HG02759 (cell line): ENCODE measurements at regions not wholly inside any gene's neighbourhood (a gene's known extent, or its start where the extent isn't known, plus 50 kb on each side); places are given as distances from the start of the nearest gene placed in this dataset.

Experiments
- ATAC-seq: cut with Tn5 transposase; IDR thresholded peaks from one replicate; pipeline ENCODE4 v1.9.1; 2021; ENCODE audit warnings: mild to moderate bottlenecking, moderate library complexity; ENCODE audit not compliant: unreplicated experiment

DNA sequence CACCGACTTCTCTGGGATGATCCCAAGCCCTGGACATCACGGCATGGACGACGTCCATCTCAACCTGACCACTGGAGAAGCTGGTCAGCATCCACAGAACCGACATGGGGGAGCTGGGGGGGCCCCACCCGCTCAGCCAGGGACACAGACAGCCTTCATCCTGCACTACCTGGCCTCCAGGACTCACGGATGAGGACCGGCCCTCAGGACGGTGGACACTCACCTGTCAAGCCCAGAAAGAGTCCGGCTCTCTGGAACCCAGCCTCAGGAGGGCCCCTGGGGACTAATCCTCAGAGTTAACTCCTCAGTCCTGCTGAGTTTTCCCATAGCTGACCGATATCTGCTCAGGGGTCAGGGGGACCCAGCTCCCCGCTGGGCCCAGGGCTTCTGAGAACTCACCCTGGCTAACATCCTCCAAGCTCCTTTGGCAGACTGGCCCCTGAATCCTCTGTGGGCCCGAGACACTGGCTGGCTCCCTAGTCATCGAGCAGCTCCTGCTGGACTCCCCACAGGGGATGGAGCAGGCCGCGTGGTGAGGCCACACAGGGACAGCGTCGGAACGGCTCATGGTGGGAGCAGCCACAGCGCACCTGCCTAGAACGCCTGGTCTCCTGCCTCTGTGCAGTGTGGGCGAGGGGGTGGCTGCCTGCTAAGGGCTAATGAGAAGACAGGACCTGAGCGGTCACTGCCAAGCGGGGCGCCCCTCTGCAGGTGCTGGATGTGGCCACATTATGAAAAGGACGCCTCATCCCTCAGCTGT, 649.2 kb downstream of the BRD1 start:
- no peak for ATAC-seq

DNA sequence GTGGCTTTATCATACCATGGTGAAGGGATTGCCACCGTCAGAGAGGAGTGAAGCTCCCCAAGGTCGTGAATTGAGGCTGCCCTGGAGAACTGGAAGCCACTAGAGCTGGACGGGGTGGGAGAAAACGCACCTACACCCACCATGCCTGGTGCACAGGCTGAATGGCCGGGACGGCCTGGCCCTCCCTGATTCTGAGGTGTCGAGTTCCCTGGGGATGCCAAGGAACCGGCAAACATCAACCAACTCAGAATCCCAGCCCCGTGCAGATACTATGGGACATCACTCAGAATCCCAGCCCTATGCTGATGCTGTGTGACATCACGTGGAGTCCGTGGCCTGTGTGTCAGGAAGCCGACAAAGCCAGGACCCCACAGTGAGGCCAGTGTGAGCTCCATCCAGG, 650.0 kb downstream of the BRD1 start:
- ATAC-seq = no peak

DNA sequence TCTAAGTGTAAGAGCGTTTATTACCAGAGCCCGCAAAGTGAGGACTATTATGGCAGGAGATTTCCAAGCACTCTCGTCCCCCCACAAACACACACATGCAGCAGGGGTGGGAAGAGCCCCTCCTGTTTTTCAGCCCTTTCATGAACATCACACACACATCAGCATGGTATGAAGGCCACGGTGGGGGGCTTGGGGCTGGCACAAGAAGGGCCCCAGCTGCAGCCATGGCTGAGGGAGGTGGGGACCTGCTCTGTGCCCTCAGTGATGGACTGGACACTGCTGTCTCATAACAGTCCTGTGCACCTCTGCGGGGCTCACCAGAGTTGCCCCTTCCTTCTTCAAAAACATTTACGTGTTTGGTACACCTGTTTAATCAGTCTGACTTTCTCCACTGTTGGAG, 650.7 kb downstream of the BRD1 start:
- ATAC-seq = no peak

DNA sequence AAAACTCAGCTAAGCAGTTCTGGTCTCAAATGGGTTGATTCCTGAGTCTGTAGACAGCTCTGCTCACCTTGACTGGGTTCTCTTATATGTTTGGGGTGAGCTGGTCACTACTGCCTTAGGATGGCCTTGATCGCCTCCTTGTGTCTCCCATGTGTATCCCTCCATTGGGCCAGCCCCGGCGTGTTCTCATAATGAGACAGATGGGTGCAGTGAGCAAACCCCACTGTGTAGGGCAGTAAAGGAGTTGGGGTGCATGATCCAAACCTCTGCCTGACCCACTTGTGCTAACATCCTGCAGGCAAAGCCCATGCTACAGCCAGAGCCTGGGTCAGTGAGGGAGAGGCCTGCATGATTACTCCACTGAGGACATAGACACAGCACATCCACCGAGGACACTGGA, 657.6 kb downstream of the BRD1 start:
- ATAC-seq = no peak

DNA sequence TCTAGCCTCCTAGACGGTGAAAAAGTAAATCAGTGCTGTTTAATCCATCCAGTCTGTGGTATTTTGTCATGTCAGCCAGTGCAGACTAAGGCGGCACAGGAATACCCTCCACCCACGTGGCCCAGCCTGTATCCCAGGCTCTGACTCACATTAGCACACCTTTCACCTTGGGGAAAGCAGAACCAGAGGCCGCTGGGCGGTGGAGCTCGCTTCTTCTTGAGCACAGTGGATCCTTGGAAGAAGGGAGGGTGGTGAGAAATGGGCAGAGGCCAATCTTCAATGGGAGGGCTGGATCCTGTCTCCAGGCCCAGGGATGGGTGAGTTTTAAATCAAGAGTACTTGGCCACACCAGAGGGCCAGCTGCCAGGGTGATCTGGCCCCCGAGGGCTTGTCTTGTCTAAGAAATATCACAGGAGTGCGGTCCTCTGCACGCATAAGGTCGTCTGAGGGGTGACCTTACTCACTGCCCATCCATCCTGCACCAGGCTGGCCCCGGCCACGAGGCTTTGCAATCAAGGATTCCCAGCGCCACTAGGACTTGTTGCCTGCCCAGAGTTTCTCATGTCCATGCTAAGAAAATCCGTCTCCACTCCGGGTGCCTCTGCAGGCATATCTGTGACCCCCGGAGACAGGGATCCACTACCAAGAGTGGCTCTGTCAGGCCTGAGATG, 658.5 kb downstream of the BRD1 start:
- ATAC-seq = no peak

DNA sequence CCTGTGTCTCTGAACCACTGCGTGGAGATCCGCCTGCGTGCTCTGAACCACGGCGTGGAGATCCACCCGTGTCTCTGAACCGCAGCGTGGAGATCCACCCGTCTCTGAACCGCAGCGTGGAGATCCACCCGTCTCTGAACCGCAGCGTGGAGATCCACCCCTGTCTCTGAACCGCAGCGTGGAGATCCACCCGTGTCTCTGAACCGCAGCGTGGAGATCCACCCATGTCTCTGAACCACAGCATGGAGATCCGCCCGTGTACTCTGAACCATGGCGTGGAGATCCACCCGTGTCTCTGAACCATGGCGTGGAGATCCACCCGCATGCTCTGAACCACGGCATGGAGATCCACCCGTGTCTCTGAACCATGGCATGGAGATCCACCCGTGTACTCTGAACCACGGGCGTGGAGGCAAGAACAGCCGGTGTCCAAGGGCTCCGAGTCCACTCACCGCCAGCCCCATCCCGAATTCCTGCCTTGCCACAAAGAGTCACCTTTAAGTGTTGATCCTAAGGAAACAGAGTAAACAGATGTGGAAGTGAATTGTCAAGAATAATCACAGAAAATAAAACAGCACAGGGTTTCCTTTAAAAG, 659.4 kb downstream of the BRD1 start:
- no peak for ATAC-seq

DNA sequence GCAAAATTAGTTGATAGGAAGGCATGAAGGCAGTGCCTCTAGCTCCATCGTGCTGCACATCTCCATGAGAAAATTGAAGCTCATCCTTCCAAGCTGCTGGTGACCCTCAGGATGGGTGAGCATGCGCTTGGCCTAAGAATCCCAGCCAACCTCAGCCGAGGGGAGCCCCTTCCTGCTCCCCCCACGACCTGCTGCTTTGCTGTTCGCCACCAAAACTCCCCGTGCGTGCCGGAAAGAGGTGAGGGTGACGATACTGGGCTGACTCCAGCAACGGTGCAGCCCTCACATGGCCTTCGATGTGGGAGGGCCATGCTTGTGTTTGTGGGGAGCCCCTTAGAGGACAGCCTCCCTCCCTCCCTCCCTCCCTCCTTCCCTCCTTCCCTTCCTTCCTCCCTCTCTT, 660.9 kb downstream of the BRD1 start:
- ATAC-seq = no peak

DNA sequence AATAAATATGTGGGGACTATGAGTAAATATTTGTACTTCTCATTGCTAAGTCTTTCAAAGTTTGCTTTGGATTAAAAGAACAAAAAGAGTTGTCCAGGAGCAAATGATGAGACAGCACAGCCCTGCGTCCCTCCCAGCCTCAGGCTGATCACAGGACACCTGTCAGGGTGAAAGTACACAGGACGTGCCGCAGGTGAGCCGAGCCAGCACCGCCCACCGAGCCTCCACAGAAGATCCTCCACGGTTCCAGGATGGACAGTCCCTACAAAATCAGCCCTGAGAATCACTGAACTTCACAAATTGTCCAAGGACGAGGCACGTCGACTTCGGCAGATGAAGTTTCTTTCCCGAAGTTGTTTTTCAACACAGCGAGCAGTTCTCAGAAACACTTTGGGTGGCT, 661.5 kb downstream of the BRD1 start:
- no peak for ATAC-seq

DNA sequence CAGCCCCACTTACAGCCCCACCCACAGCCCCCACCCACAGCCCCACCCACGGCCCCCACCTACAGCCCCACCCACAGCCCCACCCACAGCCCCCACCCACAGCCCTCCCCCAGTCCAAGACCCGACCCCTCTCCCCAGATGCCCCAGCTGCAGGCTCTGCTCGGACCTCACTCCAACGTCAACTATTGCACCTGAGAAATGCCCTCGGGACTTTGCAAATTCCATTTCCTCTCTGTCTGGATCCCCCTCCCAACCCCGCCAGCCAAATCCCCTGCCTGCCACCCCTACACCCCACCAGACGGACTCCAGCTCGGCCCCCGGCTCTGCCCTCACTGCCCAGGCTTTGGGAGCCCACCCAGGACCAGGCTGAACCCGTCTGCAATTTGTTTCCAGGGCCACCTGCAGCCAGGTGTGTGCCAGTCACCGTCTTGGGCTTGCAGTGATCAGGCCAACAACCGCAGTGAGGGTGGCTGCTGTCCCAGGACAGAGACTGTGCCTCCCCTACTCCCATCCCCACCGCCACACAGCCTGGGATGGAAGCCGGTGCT, 662.8 kb downstream of the BRD1 start:
- no peak for ATAC-seq

DNA sequence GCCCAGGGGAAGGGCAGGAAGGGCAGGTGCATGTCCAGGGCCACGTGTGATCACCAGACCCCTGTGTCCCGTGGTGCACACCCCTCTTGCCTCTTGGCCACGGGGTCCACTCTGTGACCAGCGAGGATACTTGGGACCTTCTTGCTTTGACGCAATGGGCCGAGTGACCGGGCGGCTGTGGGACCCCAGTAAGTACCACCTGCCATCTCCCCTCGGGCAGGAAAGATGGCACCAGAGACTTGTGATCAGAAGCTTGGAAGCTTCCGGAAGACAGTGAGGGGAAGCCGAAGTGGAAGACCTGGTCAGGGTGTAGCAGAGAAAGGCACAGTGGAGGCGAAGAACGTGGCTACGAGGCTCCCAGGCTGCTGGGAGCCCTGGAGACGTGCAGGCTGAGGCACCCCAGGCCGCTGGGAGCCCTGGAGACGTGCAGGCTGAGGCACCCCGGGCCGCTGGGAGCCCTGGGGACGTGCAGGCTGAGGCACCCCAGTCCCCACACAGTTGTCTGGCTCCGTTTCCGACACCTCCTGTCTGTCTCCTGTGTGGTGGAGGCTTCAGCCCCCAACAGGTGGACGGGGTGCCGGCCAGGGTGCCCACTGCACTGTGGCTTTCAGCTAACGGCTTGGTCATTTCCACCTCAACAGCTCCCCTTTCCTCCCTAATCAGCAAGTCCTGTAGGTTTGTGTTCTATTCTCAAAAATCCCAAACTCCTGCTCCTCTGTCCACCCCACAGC, 663.5 kb downstream of the BRD1 start:
- ATAC-seq = no peak

DNA sequence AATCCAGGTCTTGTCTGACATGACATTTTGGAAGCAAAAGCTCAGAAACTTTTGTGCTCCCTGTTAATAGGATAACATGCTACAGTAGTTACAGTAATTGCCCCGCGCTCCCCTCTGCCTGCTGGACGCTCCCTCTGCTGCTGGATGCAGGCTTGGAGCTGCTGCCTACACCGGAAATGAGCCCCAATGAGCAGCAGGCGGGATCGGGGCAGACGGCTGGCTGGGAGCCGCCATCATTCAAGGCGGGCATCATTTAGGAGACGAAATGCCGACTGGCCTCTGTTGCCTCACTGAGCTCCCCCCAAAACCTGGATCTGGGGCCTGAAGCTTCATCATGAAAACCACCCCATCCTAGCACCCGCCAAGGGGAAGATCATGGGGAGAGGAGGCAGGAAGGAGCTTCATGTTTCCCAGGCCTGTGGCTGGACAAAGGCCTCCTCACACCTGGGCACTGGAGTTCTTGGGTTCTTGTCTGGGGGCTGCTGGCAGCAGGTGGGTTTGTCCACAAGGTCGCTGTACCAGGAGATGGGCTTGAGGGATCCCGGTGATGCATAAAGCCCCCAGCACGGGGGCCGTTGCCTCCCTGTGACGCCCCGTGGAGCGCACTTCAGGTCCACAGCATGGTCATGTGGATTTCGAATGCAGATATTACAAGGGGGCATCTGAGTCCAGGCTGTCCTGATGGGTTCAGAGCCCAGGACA, 664.3 kb downstream of the BRD1 start:
- no peak for ATAC-seq

DNA sequence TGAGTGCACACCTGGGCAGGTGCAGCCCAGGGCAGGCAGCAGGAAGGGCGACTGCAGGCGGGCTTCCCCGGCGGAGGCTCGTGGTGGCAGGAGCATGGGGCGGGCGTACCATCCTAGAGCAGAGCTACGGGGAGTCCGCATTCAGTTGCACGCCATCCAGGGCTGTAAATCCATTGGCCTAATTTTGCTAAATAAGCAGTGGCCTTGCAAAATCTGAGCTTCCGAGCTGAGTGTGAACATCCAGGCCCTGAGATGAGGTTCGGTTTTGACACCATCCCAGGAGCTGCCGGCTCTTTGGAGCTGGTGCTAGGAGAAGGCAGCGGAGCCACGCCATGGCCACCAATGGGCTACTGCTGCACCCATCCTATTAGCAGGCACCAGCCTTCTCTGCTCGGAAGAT, 664.8 kb downstream of the BRD1 start:
- ATAC-seq = no peak

DNA sequence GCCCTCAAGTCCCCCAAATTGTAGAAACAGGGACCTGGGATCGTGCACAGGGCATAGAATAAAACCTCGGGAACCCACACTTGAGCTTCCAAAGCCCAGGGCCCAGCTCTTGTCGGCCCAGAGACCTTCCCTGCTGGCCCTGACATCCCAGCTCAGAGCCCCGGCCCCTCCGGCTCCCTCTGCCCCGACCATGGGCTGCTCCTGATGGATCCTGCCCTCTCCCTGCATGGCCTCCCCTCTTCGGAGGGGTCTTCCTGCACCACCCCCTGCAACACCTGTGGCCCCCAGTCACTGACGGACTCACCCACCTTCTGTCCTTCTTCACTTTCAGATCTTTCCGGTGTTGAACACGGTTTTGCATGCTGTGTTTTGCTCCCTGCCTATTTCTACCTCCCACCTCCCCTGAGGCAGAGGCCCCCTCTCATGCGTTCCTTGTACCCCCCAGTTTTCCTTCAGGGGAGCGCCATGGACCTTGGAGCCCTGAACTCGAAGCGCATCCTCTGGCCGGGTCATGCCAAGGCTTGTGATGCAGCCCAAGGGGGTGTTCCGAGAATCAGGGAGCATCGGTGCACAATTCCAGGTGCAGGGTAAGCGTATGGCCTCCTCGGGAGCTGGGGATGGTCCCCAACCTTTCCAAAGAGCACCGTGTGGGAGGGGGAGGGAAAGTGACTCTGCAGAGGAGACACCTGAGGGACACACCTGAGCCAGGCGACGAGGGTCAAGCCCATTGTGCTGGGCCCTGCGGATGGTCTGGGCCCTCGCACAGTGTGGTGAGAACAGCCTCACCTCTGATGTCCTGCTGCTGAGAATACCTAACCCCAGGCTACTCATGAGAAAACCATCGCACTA, 666.4 kb downstream of the BRD1 start:
- ATAC-seq = no peak

DNA sequence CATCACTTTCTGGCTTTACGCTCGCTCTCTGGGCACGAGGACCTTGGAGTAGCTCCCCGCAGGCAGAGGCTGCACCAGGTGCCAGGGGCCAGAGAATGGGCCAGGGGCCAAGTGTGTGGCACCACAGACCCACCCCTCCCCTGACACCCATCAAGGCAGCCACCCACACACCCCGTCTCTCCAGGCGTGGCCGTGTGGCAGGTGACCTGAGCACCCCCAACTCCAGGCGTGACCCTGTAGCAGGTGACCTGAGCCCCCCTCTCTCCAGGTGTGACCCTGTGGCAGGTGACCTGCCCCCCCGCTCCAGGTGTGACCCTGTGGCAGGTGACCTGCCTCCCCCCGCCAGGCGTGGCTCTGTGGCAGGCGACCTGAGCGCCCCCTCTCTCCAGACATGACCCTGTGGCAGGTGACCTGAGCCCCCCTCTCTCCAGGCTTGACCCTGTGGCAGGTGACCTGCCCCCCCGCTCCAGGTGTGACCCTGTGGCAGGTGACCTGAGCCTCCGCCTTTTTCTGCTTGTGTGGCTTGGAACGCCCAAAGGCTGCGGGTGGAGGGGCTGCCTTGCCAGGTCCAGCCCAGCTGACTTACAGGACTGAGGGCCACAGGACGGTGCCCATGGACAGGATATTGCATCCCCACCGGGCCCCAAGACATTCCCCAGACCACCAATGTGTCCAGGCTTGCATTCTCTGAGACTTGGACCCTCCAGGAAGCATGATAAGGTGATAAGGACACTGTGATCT, 667.2 kb downstream of the BRD1 start:
- ATAC-seq = no peak

DNA sequence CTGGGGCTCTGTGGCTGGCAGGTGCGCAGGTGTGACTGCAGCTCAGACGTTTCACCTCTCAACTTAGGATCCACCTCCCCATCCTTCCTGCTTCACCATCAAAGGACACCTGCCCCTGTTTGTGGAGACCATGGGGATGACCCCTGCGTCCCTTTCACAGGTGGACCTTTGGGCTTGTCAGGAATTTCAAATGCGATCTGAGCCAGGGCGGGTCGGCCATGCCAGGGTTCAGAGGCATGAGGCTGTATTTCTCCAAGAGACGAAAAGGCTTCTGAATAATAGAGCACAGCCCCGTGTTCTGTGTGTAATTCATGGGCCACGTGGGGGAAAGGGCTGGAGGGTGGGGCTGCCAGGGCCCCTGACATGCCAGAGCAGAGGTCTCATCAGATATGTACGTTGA, 668.0 kb downstream of the BRD1 start:
- no peak for ATAC-seq

DNA sequence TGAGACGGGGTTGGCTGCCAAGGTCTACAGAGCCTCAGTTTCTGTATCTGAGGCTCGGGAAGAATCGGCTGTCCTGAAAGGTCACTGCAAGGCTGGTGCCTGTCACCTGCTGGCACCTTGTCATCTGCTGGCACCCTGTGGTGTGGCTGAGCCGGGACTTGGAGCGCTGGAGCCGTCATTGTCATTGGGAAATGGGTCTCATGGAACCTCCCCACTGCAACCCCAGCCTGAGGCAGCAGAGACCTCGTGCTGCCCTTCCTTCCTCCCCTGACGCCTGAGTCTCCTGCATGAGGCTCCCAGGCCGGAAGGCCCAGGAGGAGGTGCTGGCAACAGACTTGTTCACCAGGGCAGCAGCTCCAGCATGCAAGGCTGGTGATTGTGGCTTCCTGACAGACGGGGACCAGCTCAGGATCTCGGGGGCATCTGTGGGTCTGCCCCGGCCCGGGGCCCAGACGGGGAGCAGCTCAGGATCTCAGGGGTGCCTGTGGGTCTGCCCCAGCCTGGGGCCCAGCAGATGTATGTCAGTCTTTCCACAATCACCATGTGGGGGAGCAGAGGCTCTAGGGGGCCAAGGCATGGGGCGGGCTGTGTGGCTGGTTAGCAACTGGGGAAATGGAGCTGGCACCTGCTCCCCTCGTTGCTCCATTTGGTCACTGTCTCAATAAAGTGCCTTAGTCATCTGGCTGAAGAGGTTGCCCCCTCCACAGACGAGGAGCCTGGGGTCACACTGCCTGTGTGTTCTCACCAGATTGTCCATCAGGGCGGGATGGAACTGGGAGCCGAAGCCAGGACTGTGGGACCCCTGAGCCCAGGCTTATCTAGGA, 668.7 kb downstream of the BRD1 start:
- ATAC-seq = no peak

DNA sequence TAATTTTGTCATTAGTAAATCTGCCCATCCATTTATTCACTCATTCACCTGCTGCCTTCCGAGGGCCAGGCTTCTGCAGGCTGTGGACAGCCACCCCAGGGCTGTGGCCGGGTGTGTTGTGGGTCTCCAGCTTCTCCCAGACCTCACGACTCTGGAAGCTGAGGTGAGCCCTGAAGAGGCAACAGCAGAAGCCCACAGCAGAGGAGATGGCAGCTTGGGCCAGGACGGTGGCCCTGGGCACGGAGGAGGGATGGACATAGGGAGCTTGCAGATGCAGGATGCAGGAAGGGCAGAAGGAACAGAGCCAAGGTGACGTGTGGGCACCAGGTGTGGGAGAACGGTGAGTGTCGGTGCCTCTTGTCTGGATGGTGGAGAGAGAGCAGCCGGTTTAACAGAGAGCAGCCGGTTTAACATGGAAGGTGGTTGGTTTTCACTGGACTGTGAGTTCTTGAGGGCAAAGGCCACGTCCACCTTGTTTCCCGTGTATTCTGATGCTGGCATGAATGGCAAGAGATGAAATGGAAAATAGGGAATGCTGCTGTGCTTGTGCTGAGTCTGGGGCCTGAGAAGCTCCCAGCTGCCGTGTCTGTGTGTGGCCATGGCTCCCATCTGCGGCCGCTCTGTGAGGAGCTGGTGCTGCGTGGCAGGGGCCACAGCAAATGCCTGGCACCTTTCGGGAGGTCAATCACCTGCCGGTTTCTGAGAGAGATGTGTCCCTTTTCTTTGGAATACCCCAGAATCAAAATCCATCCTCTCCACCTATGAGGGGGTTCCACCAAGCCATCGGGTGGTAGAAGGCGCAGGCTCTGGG, 669.9 kb downstream of the BRD1 start:
- no peak for ATAC-seq
